ENCODE measurements at regions not wholly inside any gene's neighbourhood (a gene's known extent, or its start where the extent isn't known, plus 50 kb on each side); places are given as distances from the start of the nearest gene placed in this dataset.

GRCh38 chr2:21438949-21439348 is 315.2 kb downstream of the TDRD15 start:
- no peak for DNase-seq (ENCODE audit: low read depth)

- DNase-seq (ENCODE audit: low read depth) = no peak
Observed at GRCh38 chr2:21441442-21441841, 317.7 kb downstream of the TDRD15 start.

GRCh38 chr2:21443494-21444105 is 319.8 kb downstream of the TDRD15 start:
- no peak for DNase-seq (ENCODE audit: low read depth)

- no peak for DNase-seq (ENCODE audit: low read depth)
Observed at GRCh38 chr2:21449881-21450280, 326.1 kb downstream of the TDRD15 start.

GRCh38 chr2:21451403-21451802 is 327.6 kb downstream of the TDRD15 start:
- DNase-seq (ENCODE audit: low read depth) = no peak

GRCh38 chr2:21452263-21452662 is 328.5 kb downstream of the TDRD15 start:
- no peak for DNase-seq (ENCODE audit: low read depth)

GRCh38 chr2:21452678-21453077 is 328.9 kb downstream of the TDRD15 start:
- DNase-seq (ENCODE audit: low read depth) = no peak

GRCh38 chr2:21453723-21454450 is 330.1 kb downstream of the TDRD15 start:
- no peak for DNase-seq (ENCODE audit: low read depth)

- DNase-seq (ENCODE audit: low read depth) = no peak
Observed at GRCh38 chr2:21454839-21455238, 331.1 kb downstream of the TDRD15 start.

GRCh38 chr2:21461754-21462240 is 338.0 kb downstream of the TDRD15 start:
- no peak for DNase-seq (ENCODE audit: low read depth)

GRCh38 chr2:21466341-21466927 is 342.7 kb downstream of the TDRD15 start:
- no peak for DNase-seq (ENCODE audit: low read depth)

GRCh38 chr2:21467280-21467818 is 343.6 kb downstream of the TDRD15 start:
- no peak for DNase-seq (ENCODE audit: low read depth)

GRCh38 chr2:21467910-21468309 is 344.1 kb downstream of the TDRD15 start:
- DNase-seq (ENCODE audit: low read depth) = no peak

GRCh38 chr2:21468624-21469023 is 344.9 kb downstream of the TDRD15 start:
- DNase-seq (ENCODE audit: low read depth) = no peak

- DNase-seq (ENCODE audit: low read depth) = no peak
Observed at GRCh38 chr2:21469158-21469557, 345.4 kb downstream of the TDRD15 start.

- DNase-seq (ENCODE audit: low read depth) = no peak
Observed at GRCh38 chr2:21469564-21469963, 345.8 kb downstream of the TDRD15 start.

- DNase-seq (ENCODE audit: low read depth) = no peak
Observed at GRCh38 chr2:21480162-21480561, 356.4 kb downstream of the TDRD15 start.

GRCh38 chr2:21484643-21485042 is 360.9 kb downstream of the TDRD15 start:
- DNase-seq (ENCODE audit: low read depth) = no peak

- DNase-seq (ENCODE audit: low read depth) = no peak
Observed at GRCh38 chr2:21486445-21486844, 362.7 kb downstream of the TDRD15 start.

- DNase-seq (ENCODE audit: low read depth) = no peak
Observed at GRCh38 chr2:21489080-21489479, 365.3 kb downstream of the TDRD15 start.

GRCh38 chr2:21498016-21498415 is 374.2 kb downstream of the TDRD15 start:
- DNase-seq (ENCODE audit: low read depth) = no peak

- DNase-seq (ENCODE audit: low read depth) = no peak
Observed at GRCh38 chr2:21500401-21500945, 376.7 kb downstream of the TDRD15 start.
